Motor neuron (in vitro differentiated cells): ENCODE measurements at regions not wholly inside any gene's neighbourhood (a gene's known extent, or its start where the extent isn't known, plus 50 kb on each side); places are given as distances from the start of the nearest gene placed in this dataset.
A peak's percentile ranks its signal among the peaks of the same experiment; 100 is the strongest.
"Not testable (repeated sequence)": the region's sequence is repeated elsewhere in the genome, so short reads cannot be mapped to it uniquely, and the experiment has no call there.

Source experiments
- ATAC-seq, 8 experiments: fragments of 200-7000 bp; cut with Tn5 transposase; replicated peaks in 6 of 8; 2 replicates each; pipeline ENCODE4 v1.8.0; 2021; ENCODE audit warnings: mild to moderate bottlenecking in 8 of 8, moderate library complexity in 8 of 8
- H3K27ac ChIP-seq, 2 donors: fragments of 250-450 bp; sonication (Bioruptor Pico); 2 replicates each; pipeline ENCODE4 v1.9.0; 2021; ENCODE audit warnings: antibody characterized with exemption in 2 of 2, mild to moderate bottlenecking in 2 of 2, moderate library complexity in 1 of 2
- H3K4me1 ChIP-seq, 2 donors: fragments of 250-450 bp; sonication (Bioruptor Pico); replicated peaks in 1 of 2; 2 replicates each; pipeline ENCODE4 v1.6.1; 2021; ENCODE audit warnings: antibody characterized with exemption in 2 of 2, mild to moderate bottlenecking in 2 of 2, moderate library complexity in 1 of 2
- H3K4me3 ChIP-seq, 5 donors: fragments of 250-450 bp; sonication (Bioruptor Pico); 2 replicates each; pipeline ENCODE4 v1.9.0; 2021; ENCODE audit warnings: antibody characterized with exemption in 5 of 5, mild to moderate bottlenecking in 5 of 5, moderate library complexity in 4 of 5
- WGBS, 10 experiments: fragments of 450-650 bp; shearing (Covaris generic); methylation state at CpG; one replicate each; pipeline ENCODE4 v1.0.0; 2022; 5-methylcytosine and 5-hydroxymethylcytosine counted together
- in situ Hi-C, 9 experiments: fragments of 400-800 bp; cut with MboI; loops; one replicate each; pipeline ENCODE4 v1.15.0; 2021; ENCODE audit warnings: low sequenced_read_pairs in 9 of 9, low pct_unique_long_range_greater_than_20kb in 2 of 9; ENCODE audit not compliant: unreplicated experiment in 9 of 9

DNA sequence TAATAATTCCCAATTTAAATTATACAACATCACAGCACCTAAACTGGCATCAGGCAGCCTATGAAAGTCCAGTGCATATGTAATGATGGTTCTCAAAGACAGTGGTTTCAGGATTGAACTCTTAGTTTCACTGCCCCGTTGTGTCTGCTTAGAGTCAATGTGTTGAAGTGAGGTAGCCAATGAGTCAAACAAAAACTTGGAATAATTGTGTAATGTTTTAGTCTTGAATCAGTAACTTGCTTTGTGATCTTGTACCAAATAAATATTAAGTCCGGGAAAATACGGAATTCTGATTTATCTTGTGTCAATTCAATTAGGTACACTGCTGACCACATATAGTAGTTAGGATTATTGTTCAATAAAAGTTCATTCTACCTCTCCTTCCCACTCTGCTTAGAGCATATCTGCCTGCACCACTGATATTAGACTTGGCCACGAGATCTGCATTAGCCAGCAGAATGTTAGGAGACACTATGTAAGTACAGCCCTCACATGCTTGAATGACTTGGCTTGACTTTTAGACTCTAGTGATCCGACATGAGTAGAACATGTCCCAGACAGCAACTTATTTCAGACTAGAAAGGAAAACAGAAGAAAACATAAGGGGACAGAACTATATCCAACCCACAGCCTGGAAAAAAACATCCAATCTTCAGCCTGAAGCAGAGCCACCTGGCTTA is 441.5 kb upstream of the PTGER4 start:
- ATAC-seq = no peak
- H3K4me1 ChIP-seq = no peaks in the 10 kb centered on the region
- H3K4me3 ChIP-seq = no peak overlapping the region
- 11 to 100% (median 79%) methylated on average over 1 to 5 of the region's 5 CpGs for WGBS, 10 experiments
- in situ Hi-C loops = no loop called here
- no peak overlapping the region for H3K27ac ChIP-seq

DNA sequence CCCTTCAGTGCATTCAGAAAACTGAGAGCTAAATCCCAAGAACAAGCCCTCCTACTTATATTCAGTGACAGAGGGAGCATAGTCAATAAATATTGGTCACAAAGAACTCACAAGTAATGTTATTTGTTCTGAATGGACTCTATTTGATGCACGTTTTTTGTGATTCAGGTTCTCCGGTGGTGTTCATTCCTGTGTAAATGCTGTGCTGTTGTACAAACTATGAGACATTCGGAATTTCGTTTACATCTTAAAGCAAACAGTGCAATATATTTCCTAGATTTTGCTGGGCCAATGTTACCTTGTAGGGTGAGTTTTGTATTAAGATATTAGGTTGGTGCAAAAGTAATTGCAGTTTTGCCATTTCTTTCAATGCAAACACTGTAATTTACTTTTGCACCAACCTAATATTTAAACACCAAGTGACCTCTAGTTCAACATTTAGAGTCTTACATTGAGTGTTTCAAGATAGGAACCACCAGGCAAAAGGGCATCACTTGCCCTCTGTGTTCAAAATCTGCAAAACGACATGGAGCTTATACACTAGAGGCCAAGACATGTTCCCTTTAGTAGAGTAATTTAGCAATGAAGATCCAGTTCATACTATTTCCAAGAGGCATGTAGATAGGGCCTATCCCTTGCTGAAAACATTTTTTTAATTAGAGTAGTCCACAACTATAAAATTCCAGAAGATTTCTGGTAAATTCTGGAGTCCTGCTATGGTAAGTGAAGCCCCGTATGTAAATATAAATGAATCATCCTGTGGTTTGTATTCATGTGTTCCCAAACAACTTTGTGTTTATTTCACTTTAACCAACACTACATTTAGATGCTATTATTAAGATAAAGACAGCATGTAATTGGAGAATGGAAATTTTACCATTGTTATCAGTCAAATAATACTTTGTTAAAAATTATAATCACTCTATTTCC is 444.0 kb upstream of the PTGER4 start:
- peak in 2 of 8 experiments; percentile 85 to 93 for ATAC-seq
- no peaks in the 10 kb centered on the region for H3K4me1 ChIP-seq
- in situ Hi-C loops = no loop called here

DNA sequence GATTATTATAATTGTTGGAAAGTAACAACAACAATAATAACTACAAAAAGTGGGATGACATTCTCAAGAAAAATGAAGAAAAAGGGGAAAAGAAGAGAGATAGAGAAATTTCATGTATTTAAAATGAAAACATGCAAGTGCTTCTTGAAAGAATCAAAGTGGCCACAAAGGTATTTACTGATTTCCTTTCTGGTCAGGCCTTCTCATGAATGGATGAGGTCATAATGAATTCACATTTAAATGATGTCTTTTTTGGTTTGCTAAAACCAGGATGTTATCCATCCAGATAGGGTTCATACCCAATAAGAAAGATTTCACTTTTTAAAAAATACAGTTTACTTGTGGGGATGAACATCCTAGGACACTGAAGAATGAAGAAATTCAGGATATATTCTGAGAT is 446.4 kb upstream of the PTGER4 start:
- Histone ChIP-seq H3K4me3 (no peak overlapping the region), H3K27ac (no peak overlapping the region), H3K4me1 (peaks cover 0 to 2% of the 10 kb centered on the region in 2 donors)
- ATAC-seq = no peak
- in situ Hi-C loops = no loop called here

More for the DNA sequence above, 444.0 kb upstream of the PTGER4 start:
- Histone ChIP-seq H3K4me3 (no peak overlapping the region), H3K27ac (no peak overlapping the region)
- WGBS, 10 experiments = 64 to 100% (median 92%) methylated on average over 2 to 6 of the region's 6 CpGs; no CpG with 5 or more reads in 1 of the 10 experiments

DNA sequence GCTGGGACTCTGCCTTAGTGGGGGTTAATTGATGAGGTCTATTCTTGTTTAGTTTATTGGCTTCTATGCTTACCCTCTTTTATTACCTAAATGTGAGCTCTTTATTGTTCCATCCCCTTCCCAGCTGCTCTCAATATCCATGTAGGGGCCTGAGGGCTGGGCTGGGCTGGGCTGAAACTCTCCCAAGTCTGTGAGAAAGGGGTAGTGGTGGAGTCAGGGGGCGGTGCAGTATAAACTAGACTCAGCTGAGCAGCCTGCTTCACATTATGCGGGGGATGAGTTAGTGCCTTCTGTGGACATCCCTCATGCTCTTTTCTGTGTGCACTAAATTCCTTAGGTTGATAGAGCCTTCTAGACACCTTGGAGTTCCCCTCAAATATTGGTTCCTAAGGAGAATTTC is 451.8 kb upstream of the PTGER4 start:
- in situ Hi-C loops = no loop called here
- 0 to 67% (median 55%) methylated on average over 1 to 2 of the region's 2 CpGs; no CpG with 5 or more reads in 6 of the 10 experiments for WGBS, 10 experiments
- H3K4me1 ChIP-seq = peaks cover 0 to 2% of the 10 kb centered on the region in 2 donors
- no peak overlapping the region for H3K4me3 ChIP-seq
- H3K27ac ChIP-seq = no peak overlapping the region
- peak in 3 of 8 experiments; percentile 81 to 98 (median 88) for ATAC-seq

DNA sequence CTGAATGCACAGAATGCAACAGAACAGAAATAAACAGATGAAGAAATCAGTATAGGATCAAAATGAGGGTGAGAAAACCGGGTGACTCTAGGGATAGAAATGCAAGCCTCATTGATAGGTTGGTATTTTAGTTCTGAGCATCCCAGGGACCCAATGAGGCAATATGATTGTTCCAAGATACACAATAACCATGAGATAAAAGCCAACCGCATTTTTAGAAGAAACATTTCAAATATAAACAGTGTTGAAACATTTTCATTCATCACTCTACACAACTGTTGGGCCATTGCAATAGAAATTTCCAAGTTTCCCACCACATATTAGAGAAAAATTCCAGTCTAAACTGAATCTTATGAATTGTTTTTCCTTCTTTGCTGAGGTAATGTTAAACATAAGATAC is 452.3 kb upstream of the PTGER4 start:
- ATAC-seq = no peak
- 30 to 94% (median 86%) methylated on average over 1 to 2 of the region's 2 CpGs; no CpG with 5 or more reads in 3 of the 10 experiments for WGBS, 10 experiments
- Histone ChIP-seq H3K4me1 (peaks cover 0 to 2% of the 10 kb centered on the region in 2 donors), H3K27ac (no peak overlapping the region), H3K4me3 (no peak overlapping the region)
- in situ Hi-C loops = no loop called here

DNA sequence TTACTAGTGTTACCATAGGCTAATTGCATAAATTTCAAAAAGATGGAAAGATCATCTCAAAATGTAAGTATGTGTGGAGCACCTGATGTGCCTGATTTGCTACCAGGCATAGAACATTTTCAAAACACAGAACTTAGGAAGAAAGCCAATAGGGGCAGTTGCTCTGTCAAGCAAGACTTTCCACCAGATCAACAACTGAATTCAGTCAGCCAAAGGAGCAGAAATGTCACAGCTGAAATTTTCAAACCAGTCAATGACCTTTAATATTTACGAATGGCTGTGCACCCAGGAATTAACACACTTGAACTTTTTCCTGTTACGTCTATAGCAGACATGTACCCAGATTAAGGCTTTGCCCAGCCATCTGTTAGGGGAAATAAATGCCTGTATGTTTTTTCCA is 452.8 kb upstream of the PTGER4 start:
- no peak overlapping the region for H3K4me3 ChIP-seq
- 67 to 100% (median 95%) methylated on average over 1 to 2 of the region's 2 CpGs; no CpG with 5 or more reads in 2 of the 10 experiments for WGBS, 10 experiments
- peaks cover 0 to 2% of the 10 kb centered on the region in 2 donors for H3K4me1 ChIP-seq
- no peak for ATAC-seq
- in situ Hi-C loops = no loop called here
- no peak overlapping the region for H3K27ac ChIP-seq

DNA sequence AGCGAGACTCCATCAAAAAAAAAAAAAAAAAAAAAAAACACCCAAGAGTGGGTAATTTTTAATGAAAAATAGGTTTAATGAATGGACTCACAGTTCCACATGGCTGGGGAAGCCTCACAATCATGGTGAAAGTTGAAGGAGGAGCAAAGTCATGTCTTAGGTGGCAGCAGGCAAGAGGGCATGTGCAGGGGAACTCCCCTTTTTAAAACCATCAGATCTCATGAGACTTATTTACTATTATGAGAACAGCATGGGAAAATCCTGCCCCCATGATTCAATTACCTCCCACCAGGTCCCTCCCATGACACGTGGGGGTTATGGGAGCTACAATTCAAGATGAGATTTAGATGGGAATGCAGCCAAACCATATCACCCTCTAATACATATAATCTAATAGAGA is 454.6 kb upstream of the PTGER4 start:
- in situ Hi-C loops, H3K4me1 ChIP-seq, H3K27ac ChIP-seq, H3K4me3 ChIP-seq, ATAC-seq: not testable (repeated sequence)
- WGBS, 10 experiments = 57 to 100% (median 100%) methylated on average over 1 of the region's 2 CpGs; no CpG with 5 or more reads in 4 of the 10 experiments

DNA sequence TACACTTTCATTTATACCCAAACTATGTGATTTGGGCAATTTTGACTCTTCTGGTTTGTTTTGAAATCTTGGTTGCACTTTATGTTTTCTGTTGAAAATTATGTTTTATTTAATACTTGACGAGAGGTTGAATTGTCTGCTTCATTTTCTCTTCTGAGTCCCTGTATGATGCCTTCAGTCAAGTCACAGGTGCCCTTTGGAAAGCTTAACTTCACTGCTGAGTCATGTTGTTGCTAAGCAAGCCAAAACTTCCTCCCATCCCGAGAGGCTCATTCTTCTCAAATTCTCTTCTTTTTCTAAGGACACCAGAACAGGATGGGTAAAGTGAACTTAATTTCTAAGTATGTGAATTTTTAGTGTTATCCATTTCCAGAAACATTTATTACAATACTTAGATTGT is 455.3 kb upstream of the PTGER4 start:
- in situ Hi-C loops = no loop called here
- H3K27ac ChIP-seq = no peak overlapping the region
- peak in 1 of 8 experiments; percentile 8 for ATAC-seq
- 42 to 100% (median 92%) methylated on average over 1 to 2 of the region's 2 CpGs; no CpG with 5 or more reads in 1 of the 10 experiments for WGBS, 10 experiments
- no peaks in the 10 kb centered on the region for H3K4me1 ChIP-seq
- no peak overlapping the region for H3K4me3 ChIP-seq

DNA sequence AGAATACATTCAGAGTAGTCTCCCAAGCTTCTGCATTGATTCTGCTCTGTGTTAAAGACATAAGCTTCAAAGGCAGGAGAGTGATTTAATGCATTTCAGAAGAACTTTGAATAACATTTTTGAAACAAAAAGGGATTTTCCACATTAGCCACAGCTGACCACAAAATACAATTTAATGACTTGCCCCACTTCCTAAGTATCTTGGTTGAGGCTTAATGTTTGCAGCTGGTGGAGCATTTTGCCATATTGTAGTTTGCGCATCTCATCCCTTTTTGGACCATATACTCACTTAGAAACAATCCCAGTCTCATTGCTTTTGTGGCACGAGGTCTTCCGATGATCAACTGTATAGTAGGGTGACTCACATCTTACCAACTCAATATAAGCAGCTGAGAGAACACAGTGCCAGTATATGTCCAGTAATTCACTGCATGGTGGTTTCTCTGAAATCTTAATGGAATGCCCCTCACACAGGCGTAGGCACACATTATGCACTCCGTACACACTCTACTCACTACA is 455.8 kb upstream of the PTGER4 start:
- Histone ChIP-seq H3K4me1 (no peaks in the 10 kb centered on the region), H3K4me3 (no peak overlapping the region), H3K27ac (no peak overlapping the region)
- in situ Hi-C loops = no loop called here
- peak in 3 of 8 experiments; percentile 45 to 71 (median 66) for ATAC-seq
- WGBS, 10 experiments = 0 to 100% (median 73%) methylated on average over 2 to 5 of the region's 5 CpGs; no CpG with 5 or more reads in 2 of the 10 experiments

DNA sequence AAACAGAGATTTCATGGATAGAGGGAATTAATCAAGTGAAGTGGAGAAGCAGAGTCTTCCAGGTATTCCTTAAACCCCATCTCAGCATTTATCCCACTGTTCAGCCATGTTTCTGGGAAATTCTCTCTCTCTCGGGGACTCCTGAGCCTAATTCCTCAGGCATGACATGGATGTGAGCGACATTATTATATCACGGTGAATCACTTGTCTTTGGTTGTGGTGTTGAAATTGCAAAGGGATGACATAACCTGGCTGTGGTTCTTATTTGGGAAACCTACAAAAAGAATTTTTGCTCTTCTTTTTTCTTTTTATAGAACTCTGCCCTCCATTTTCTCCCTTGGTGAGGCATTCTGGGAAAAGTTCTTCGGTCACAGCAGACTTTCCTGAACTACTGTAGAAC is 457.9 kb upstream of the PTGER4 start:
- in situ Hi-C loops = no loop called here
- Histone ChIP-seq H3K4me3 (no peak overlapping the region), H3K27ac (no peak overlapping the region), H3K4me1 (no peaks in the 10 kb centered on the region)
- ATAC-seq = no peak
- WGBS, 10 experiments = 12 to 100% (median 93%) methylated on average over 1 to 4 of the region's 4 CpGs; no CpG with 5 or more reads in 1 of the 10 experiments

DNA sequence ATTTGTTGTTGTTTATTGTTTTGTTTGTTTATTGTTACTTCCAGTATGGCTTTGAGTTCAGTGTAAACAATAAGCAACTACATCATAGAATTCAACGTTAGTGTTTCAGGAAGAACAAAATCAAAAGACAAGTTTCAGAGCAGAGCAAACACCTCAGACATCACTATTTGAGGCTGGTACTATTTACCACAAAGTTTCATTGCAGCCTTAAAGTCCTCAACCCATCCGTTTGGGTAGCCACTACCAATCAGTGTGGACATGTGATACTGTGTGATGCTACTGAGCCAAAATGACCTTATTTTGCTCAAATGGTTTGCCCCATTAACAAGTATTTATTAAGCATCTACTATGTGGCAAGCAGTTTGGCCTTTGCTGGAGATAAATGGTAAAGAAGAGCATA is 458.5 kb upstream of the PTGER4 start:
- in situ Hi-C loops = no loop called here
- Histone ChIP-seq H3K4me3 (no peak overlapping the region), H3K4me1 (no peaks in the 10 kb centered on the region), H3K27ac (no peak overlapping the region)
- 56 to 100% (median 83%) methylated on average over 1 to 2 of the region's 2 CpGs; no CpG with 5 or more reads in 1 of the 10 experiments for WGBS, 10 experiments
- no peak for ATAC-seq

DNA sequence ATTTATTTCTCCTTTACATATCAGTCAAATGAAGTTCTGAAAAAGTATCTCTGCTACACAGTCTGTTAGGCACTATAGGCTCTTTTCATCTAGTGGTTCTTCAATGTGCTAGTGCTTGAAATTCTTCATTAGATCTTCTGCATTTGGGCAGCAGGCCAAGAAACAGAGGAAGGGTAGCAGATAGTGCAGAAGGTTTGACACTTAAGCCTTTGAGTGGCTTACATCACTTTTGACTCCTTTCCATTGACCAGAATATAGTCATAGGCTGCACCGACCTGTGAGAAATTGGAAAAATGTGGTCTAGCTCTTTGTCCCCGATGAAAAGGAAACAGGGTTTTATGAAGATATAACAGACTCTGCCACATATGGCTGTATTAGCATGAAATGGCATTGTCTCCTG is 459.5 kb upstream of the PTGER4 start:
- in situ Hi-C loops = no loop called here
- 0 to 100% (median 88%) methylated on average over 1 to 2 of the region's 2 CpGs; no CpG with 5 or more reads in 2 of the 10 experiments for WGBS, 10 experiments
- no peak overlapping the region for H3K27ac ChIP-seq
- H3K4me1 ChIP-seq = no peaks in the 10 kb centered on the region
- H3K4me3 ChIP-seq = no peak overlapping the region
- ATAC-seq = no peak

DNA sequence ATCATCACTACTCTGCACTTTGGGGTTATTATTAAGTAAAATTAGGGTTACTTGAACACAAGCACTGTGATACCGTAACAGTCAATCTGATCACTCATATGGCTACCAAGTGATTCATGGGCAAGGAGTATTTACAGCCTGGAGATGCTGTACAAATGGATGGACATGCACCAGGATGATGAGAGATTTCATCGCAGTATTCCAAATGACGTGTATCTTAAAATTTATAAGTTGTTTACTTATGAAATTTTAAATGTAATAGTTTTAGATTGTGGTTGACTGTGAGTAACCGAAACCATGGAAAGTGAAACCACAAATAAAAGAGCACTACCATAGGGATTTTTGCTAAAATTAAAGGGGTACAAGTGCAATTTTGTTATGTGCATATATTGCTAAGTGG is 462.2 kb upstream of the PTGER4 start:
- 80 to 100% (median 90%) methylated on average over 1 to 4 of the region's 4 CpGs for WGBS, 10 experiments
- H3K27ac ChIP-seq = no peak overlapping the region
- no peak for ATAC-seq
- no peaks in the 10 kb centered on the region for H3K4me1 ChIP-seq
- H3K4me3 ChIP-seq = no peak overlapping the region
- in situ Hi-C loops = no loop called here
